Adrenal gland (tissue), 5 donors: ENCODE measurements at regions not wholly inside any gene's neighbourhood (a gene's known extent, or its start where the extent isn't known, plus 50 kb on each side); places are given as distances from the start of the nearest gene placed in this dataset.

ENCODE experiments used
- CTCF ChIP-seq, 6 experiments: fragments of 450-650 bp in 4 of 6; fragments of 200-600 bp in 2 of 6; sonication (generic) in 1 of 6; IDR thresholded peaks; 1 replicate in 5 of 6; 2 replicates in 1 of 6; pipeline versions ENCODE4 v1.5.1 to v1.8.0; 2016 to 2021; ENCODE audit warnings: antibody characterized with exemption in 6 of 6, mild to moderate bottlenecking in 2 of 6, moderate library complexity in 1 of 6
- POLR2A ChIP-seq, 2 donors: fragments of 450-650 bp; IDR thresholded peaks; one replicate each; pipeline ENCODE4 v1.6.1; 2017; ENCODE audit warnings: antibody characterized with exemption in 2 of 2, mild to moderate bottlenecking in 2 of 2, moderate library complexity in 1 of 2
- donor health status: DM: no; HTN: no; CAD: no.

DNA sequence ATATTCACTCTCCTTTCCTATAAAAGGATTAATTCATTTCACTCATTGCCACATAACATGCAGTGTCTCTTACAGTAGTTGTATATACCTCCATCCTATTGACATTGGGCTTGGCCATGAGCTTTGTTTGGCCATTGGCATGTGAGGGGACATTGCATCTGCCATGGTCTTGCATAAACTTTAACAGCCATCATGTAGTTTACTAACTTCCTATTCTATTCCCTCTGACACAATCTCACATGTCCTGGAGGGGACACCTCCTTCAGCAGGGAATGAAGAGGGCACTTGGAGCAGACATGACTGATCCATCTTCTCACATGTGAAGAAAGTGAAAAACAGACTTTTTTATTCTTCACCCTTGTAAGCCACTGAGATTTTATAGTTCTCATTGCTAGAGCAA is 115.5 kb upstream of the MARCKS start:
- TF ChIP-seq CTCF (IDR thresholded peaks at IDR 0.05) (no peak), POLR2A (IDR thresholded peaks at IDR 0.05) (no peak)
